ENCODE measurements at regions not wholly inside any gene's neighbourhood (a gene's known extent, or its start where the extent isn't known, plus 50 kb on each side); places are given as distances from the start of the nearest gene placed in this dataset.
A peak's percentile ranks its signal among the peaks of the same experiment; 100 is the strongest.

- DNase-seq, result no peak
These were observed 254.9 kb downstream of the TLE3 start for GRCh38 chr15:69842851-69843250.

GRCh38 chr15:69843276-69843899 lies 254.3 kb downstream of the TLE3 start:
- DNase-seq, result no peak

DNA sequence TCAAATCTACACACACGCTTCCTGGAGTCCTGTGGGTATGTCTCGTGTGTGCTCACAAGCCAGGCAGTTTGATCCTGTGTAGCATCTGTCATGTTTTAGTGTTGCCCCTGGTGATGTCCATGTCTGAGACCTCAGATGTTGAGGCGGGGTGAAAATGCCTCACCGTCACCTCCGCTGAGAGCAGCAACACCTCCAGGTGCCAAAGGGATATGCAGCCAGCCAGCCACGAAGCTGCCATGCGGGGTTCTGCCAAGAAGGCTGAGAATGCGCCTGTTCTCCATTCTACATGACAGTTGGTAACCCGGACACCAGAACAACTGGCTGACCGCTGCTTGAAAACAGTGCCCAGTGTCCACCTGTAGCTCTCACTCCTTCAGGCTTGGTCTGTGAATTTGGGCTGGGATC lies 253.8 kb downstream of the TLE3 start:
- no peak for DNase-seq

DNA sequence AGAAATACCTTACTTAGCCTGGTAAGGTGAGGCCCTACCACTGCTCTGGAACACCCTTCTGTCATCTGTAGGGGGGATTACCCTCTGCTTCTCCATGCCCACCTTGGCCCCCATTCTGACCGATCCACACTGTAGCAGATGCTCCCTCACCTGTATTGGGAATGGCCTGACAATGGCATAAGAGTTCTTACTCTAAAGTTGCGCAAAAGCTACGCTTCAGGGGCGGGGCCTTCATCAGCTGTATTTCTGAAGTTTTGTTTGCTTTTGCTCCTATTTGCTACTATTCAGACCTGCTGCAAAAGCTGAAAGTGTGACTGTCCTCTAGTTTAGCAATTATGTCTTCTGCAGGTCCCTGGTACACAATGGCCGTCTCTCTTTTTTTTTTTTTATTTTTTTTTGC lies 252.6 kb downstream of the TLE3 start:
- DNase-seq, result no peak

DNA sequence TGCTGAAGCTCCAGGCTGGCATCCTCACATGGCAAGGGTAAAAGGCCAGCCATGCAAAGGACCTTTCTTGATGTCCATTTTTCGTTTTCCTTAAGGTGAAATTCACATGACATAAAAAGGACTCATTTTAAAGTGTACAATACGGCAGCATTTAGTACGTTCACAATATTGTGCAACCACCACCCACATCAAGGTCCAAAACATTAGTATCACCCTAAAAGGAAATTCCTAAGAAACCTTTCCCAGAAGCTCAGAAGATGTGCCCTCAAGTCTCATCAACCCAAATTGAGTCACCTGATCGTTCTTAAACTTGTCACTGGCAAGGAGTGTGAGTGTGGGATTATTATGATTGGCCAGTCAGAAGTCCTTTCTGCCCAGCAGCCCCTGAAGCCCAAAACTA lies 250.1 kb downstream of the TLE3 start:
- no peak for DNase-seq

DNA sequence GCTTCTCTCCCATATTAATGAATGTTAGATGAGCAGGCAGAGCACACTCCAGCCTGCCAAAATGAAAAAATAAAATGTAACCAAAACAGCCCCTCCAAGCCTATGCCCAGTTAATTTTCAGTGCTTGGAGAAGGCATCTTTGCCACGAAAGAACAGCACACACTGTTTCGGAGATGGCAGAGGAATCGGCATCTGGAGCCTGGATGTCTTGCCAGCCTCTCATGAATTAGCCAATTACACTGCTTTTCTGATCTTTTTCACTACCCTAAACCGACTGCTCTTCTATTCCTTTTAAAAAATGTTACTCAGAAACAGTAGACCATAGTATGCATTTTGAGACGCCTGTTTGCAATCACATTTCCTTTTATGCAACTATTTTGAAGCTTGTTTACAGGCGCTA lies 249.6 kb downstream of the TLE3 start:
- no peak for DNase-seq

DNA sequence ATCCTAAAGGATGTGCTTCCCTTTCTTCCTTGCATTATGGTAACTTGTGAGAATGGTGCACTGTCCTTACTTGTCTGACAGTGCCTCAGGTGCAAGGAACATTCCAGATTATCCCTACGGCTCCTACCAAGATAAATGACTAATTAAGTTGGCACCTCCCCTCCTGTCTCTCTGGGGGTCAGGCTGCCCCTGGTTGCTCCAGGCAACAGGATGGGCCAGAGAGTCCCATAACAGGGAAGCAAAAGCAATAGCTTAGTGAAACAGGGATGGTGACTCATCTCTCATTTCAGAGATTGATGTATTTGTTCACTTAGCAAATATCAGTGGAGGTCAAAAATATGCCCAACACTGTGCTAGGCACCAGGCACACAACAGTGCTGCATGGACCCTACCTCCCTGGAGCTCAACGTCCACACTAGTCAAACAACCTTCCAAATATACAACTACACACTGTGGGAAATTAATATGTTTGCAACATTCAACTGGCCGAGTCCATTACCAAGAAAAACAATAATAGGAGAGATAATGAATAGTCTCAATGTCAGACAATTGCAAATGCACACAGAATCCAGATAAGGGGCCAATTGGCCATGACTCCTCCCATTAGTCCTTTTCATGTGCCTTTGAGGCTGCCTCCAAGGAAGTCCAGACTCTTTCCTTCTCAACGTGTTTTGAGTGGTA lies 249.0 kb downstream of the TLE3 start:
- DNase-seq, result no peak

DNA sequence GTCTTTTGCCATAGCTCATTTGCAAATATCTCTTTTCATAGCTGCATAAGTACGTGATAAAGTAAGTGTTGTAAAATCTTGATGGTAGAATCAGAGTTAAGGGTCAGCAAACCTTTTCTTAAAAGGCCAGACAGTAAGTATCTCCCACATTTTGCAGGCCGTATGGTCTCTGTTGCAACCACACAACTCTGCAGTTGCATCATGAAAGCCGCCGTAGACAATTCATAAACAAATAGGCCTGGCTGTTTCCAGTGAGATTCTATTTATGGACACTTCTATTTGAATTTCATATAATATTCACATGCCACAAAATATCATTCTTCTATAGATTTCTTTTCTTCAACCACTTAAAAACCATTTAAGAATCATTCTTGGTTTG lies 248.5 kb downstream of the TLE3 start:
- DNase-seq, result peak; percentile 19 to 37

GRCh38 chr15:69852482-69852881 lies 245.2 kb downstream of the TLE3 start:
- DNase-seq, result no peak

GRCh38 chr15:69852916-69853315 lies 244.8 kb downstream of the TLE3 start:
- no peak for DNase-seq

DNA sequence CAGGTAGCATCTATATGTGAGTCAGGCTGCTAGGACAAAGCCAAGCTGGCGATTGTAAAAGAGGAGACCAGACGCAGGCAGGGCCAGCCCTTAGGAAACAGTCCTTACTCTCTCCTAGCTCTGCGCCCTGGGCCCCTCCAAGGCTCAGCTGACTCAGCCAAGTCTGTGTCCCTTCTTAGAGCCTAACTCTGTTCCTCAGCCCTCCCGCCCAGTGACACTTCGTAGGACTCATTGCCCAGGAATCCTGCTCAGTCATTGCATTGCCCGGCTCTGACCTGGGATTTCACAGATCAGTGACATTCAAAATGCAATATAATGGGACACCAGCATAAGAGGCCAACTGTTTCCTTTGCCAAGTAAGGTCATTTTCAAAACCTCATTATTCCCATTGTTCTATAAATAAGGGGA lies 244.2 kb downstream of the TLE3 start:
- no peak for DNase-seq

GRCh38 chr15:69854001-69854400 lies 243.7 kb downstream of the TLE3 start:
- DNase-seq, result no peak

- DNase-seq, result no peak
These were observed 243.1 kb downstream of the TLE3 start for GRCh38 chr15:69854521-69855181.

DNA sequence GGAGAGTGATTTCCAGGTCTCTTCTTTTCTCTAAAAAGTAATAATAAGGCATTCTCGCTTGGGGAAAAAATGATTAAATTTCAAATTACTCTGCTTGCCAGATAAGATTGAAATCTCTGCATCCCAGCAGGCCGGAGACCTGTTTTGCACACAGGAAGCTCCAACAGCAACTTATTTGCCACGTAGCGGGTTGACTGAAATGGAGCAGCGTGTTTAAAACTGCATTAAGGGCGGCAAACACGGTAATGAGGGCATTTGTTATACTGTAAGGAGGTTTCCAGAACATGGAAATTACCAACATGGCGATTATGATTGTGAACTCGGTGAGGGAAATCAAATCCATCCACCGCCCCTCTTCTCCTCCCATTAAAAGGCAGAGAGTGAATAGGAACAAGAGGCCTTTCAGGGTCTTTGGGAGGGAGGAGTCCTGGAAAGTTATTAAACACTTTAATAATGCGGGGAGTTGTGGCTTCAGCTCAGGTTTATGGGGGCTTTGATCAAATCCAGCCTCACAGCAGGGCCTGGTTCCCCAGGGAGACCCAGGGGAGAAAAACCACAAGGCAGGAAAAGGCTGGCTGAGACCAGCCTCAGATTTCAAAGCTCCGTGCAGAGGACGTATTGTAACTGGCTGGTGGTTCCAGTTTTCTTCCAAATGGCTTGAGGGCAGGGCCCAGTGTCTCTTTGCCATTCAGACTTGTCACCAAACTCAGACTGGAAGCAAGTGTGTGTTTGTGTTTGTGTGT lies 242.3 kb downstream of the TLE3 start:
- no peak for DNase-seq

- DNase-seq, result no peak
These were observed 240.5 kb downstream of the TLE3 start for GRCh38 chr15:69857250-69857649.

DNA sequence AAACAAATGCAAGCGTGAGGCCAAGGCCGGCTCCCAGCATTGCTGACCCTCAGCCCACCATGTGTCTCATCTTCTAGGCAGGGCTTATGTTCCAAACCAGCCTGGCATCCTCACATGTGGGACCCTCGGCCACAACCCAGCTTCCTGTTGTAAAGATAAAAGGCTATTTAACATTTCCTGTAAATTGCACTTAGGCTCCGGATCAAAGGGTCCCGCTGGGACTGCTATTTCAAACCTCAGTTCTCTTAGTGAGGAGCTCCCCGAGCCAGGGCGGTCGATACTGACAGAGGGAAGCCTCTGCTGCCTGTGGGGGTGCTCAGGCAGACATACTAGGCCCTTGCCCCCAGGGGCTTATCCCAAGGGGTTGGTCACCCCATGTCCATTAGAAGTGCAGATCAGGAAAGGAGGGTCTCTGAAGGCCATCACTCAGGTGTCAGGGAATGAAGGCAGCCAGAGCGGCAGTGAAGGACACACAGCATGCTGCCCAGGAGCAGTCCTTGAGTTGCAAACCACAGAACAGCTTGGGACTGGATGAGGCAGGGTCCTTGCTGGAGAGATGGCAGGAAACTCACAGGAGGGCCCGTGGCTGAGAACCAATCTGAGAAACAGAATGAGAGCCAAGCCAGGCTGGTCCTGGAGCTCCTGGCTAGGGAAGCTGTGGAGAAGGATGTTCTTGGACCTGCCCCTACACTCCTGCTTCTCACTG lies 239.9 kb downstream of the TLE3 start:
- DNase-seq, result no peak

DNA sequence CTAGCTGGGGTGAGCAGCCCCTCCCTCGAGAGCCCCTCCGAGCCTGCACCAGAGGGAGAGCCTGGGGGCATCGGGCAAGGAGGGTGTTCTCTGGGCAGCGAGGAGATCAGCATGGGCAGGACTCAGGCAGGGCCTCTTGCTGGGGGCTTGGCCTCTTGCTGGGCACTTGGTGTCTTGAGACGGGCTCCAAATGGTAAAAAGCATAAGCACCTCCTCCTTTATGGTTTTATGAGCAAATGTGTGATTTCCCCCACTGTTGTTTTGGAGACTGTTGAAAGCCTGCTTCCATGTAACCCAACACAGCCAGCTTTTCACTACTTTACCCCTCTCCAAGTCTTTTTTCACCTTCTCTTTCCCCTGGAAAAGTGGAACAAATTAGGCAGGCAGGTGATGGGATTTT lies 239.3 kb downstream of the TLE3 start:
- no peak for DNase-seq

GRCh38 chr15:69859866-69860265 lies 237.9 kb downstream of the TLE3 start:
- DNase-seq, result no peak

DNA sequence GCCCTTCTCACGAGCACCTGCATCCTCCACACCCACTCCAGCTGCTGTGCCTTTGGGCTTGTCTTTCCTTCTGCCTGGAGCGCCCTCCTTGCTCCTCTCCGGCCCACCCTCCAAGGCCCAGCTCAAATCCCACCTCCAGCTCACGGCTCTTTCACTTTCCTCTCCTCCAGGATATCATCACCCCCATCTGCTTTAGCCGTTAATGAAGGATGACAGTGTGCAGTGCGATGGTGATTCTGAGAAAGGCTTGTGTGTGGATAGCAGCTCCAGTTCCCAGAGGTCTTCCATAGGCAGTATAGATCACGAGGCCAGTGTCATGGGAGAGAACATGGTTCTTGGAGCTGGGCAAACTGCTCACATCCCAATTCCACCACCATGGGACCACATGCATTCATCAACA lies 237.4 kb downstream of the TLE3 start:
- DNase-seq, result no peak

- DNase-seq, result no peak
These were observed 236.8 kb downstream of the TLE3 start for GRCh38 chr15:69860921-69861320.

GRCh38 chr15:69861331-69862171 lies 236.2 kb downstream of the TLE3 start:
- DNase-seq, result no peak

All from right lung (tissue), 2 donors.